Aorta (tissue), 5 donors: ENCODE measurements at regions not wholly inside any gene's neighbourhood (a gene's known extent, or its start where the extent isn't known, plus 50 kb on each side); places are given as distances from the start of the nearest gene placed in this dataset.

Experiments
- ATAC-seq: fragments of 200-7000 bp; cut with Tn5 transposase; one replicate; pipeline ENCODE4 v1.9.1; 2022; ENCODE audit warnings: moderate library complexity; ENCODE audit not compliant: low FRiP score
- DNase-seq, 2 donors: peaks; one replicate each; pipeline ENCODE4 v3.0.0-alpha.2; 2020
- H3K27ac ChIP-seq, 2 donors: one replicate each; pipeline ENCODE4 v1.5.1; 2013; ENCODE audit warnings: low read length in 2 of 2, mild to moderate bottlenecking in 2 of 2, moderate library complexity in 2 of 2, control low read depth in 1 of 2, inconsistent platforms in 1 of 2, low read depth in 1 of 2
- H3K27me3 ChIP-seq, 2 donors: one replicate each; pipeline ENCODE4 v1.6.1; 2013; ENCODE audit warnings: control low read depth in 1 of 2, low read length in 1 of 2, mild to moderate bottlenecking in 1 of 2, moderate library complexity in 1 of 2; ENCODE audit not compliant: insufficient read depth in 2 of 2, control insufficient read depth in 1 of 2
- H3K36me3 ChIP-seq, 2 donors: one replicate each; pipeline ENCODE4 v1.6.1; 2013; ENCODE audit warnings: control low read depth in 1 of 2, low read length in 1 of 2, mild to moderate bottlenecking in 1 of 2; ENCODE audit not compliant: insufficient read depth in 2 of 2, control insufficient read depth in 1 of 2
- H3K4me1 ChIP-seq, 2 donors: one replicate each; pipeline ENCODE4 v1.6.1; 2013; ENCODE audit warnings: low read length in 2 of 2, control low read depth in 1 of 2, mild to moderate bottlenecking in 1 of 2, moderate library complexity in 1 of 2; ENCODE audit not compliant: insufficient read depth in 2 of 2, control insufficient read depth in 1 of 2
- H3K4me3 ChIP-seq, 2 donors: one replicate each; pipeline ENCODE4 v1.5.1; 2013; ENCODE audit warnings: low read length in 2 of 2, control low read depth in 1 of 2, mild to moderate bottlenecking in 1 of 2
- H3K9me3 ChIP-seq: one replicate; pipeline ENCODE4 v1.6.1; 2013; ENCODE audit warnings: mild to moderate bottlenecking, low read length; ENCODE audit not compliant: control insufficient read depth
- WGBS, 2 donors: extraction: QIAGEN DNeasy Blood & Tissue Kit; methylation state at CpG; one replicate each; pipeline ENCODE4 v1.1.7; 2013; 5-methylcytosine and 5-hydroxymethylcytosine counted together
- intact Hi-C, 2 donors: fragments of 100-400 bp; cut with DNase I; formaldehyde crosslinking; loops; one replicate each; pipeline versions ENCODE4 v1.14.2 to v1.15.0; 2022
- donor health status: healthy with polysubstance abuse.
- donor health status: Bipolar disorder and iron deficiency.
- donor health status: DM: no; HTN: no; CAD: no.
- donor health status: DM: no; HTN: no; CAD: no.
- donor health status: DM: yes; HTN: yes; CAD: no.

GRCh38 chr15:39153716-39154115, 427.2 kb upstream of the THBS1 start:
- whole genome bisulfite sequencing, 2 donors: 82 to 90% methylated on average over 2 of the region's 2 CpGs
- ATAC-seq (no peak), DNase-seq (no peak)
- Histone ChIP-seq H3K4me1 (no peaks in the 10 kb centered on the region), H3K27me3 (no peaks in the 10 kb centered on the region), H3K9me3 (no peaks in the 10 kb centered on the region), H3K4me3 (no peak overlapping the region), H3K27ac (no peak overlapping the region), H3K36me3 (no peaks in the 10 kb centered on the region)
- intact Hi-C loops: no loop called here

DNA sequence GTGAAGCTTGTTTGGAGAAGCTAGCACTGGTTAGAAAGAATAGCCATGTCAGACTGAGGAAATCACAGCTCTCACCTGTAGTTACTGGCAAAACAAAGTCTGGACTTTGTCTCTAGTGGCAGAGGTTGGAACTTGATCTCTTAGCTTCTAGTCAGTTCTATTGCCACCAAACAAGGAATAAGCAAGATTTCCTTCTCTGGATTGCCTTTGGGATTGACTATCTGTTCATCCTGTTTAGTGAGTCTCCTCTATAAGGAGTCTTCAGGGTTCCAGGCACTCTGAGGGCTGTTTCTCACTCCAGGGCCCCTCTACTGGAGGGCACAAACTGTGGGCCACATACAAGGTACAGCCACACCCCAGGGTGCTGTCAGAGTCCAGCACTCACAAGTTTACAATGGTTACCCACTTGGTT, 426.6 kb upstream of the THBS1 start:
- DNase-seq: no peak
- no peak overlapping the region for H3K27ac ChIP-seq
- intact Hi-C loops: no loop called here

GRCh38 chr15:39154776-39155175, 426.1 kb upstream of the THBS1 start:
- no peaks in the 10 kb centered on the region for H3K27me3 ChIP-seq
- no peak overlapping the region for H3K4me3 ChIP-seq
- H3K27ac ChIP-seq: no peak overlapping the region
- no peaks in the 10 kb centered on the region for H3K36me3 ChIP-seq
- H3K4me1 ChIP-seq: no peaks in the 10 kb centered on the region
- no peak for DNase-seq
- no peaks in the 10 kb centered on the region for H3K9me3 ChIP-seq
- WGBS, 2 donors: 75 to 83% methylated on average over 4 of the region's 4 CpGs
- intact Hi-C loops: no loop called here
- ATAC-seq: no peak

More for the DNA sequence above, 426.6 kb upstream of the THBS1 start:
- H3K9me3 ChIP-seq: no peaks in the 10 kb centered on the region
- H3K36me3 ChIP-seq: no peaks in the 10 kb centered on the region
- no peaks in the 10 kb centered on the region for H3K27me3 ChIP-seq
- no peak for ATAC-seq
- H3K4me1 ChIP-seq: no peaks in the 10 kb centered on the region
- no peak overlapping the region for H3K4me3 ChIP-seq

DNA sequence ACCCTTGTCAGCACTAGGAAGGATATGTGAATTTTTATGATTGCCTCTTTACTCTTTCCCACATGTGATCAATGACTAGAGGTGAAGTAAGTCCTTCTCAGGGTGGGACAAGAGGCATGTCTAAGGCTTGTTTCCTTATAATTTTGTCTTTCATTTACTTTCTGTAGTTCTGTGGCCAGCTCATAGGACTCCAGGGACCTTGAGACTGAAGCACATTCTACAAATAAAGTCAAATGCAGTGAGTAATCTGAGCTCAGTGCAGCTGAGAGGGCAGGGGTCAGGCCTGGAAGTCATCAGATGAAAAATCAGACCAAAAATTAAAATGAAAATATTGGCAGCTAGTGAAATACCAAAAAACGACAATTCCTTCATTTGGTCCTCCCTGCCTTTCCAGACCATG, 424.7 kb upstream of the THBS1 start:
- no peaks in the 10 kb centered on the region for H3K36me3 ChIP-seq
- 12 to 20% methylated on average over 1 of the region's 1 CpG for WGBS, 2 donors
- H3K27ac ChIP-seq: no peak overlapping the region
- ATAC-seq (peak; percentile 56), DNase-seq (no peak)
- intact Hi-C loops: no loop called here
- no peaks in the 10 kb centered on the region for H3K27me3 ChIP-seq
- H3K4me1 ChIP-seq: no peaks in the 10 kb centered on the region
- no peak overlapping the region for H3K4me3 ChIP-seq
- no peaks in the 10 kb centered on the region for H3K9me3 ChIP-seq

- intact Hi-C loops: no loop called here
- no peak overlapping the region for H3K27ac ChIP-seq
Observed at GRCh38 chr15:39156646-39157250, 424.1 kb upstream of the THBS1 start.

GRCh38 chr15:39157882-39158281, 423.0 kb upstream of the THBS1 start:
- no peak overlapping the region for H3K27ac ChIP-seq
- whole genome bisulfite sequencing, 2 donors: 55 to 76% methylated on average over 1 of the region's 1 CpG

More at GRCh38 chr15:39156646-39157250, 424.1 kb upstream of the THBS1 start:
- ATAC-seq (peak; percentile 74), DNase-seq (no peak)
- Histone ChIP-seq H3K4me3 (no peak overlapping the region), H3K27me3 (no peaks in the 10 kb centered on the region), H3K36me3 (no peaks in the 10 kb centered on the region), H3K4me1 (no peaks in the 10 kb centered on the region), H3K9me3 (no peaks in the 10 kb centered on the region)
- 49 to 58% methylated on average over 2 of the region's 2 CpGs for WGBS, 2 donors

DNA sequence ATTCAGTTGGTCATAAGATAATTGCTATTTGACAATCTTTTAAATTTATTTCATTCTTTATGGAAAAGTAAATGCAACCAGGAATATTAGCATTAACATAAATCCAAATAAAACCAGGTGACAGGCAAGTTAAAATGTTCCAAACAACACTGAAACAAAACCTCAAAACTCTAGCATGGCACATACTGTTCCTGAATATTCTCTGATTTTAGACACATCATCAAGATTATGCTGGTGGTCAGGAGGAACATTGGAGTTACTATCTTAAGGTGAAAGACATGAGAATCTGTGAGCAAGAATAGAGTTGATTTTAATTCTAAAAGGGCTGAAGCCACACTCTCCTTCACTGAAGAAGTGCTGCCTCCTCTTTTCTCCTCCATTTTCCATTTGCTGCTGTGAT, 421.0 kb upstream of the THBS1 start:
- Histone ChIP-seq H3K4me3 (no peak overlapping the region), H3K36me3 (no peaks in the 10 kb centered on the region), H3K9me3 (no peaks in the 10 kb centered on the region), H3K4me1 (peaks cover 0 to 2% of the 10 kb centered on the region in 2 donors), H3K27me3 (no peaks in the 10 kb centered on the region), H3K27ac (no peak overlapping the region)
- intact Hi-C loops: no loop called here
- ATAC-seq (no peak), DNase-seq (no peak)

More at GRCh38 chr15:39157882-39158281, 423.0 kb upstream of the THBS1 start:
- Histone ChIP-seq H3K36me3 (no peaks in the 10 kb centered on the region), H3K27me3 (no peaks in the 10 kb centered on the region), H3K9me3 (no peaks in the 10 kb centered on the region), H3K4me3 (no peak overlapping the region), H3K4me1 (no peaks in the 10 kb centered on the region)
- no peak for DNase-seq
- intact Hi-C loops: no loop called here
- no peak for ATAC-seq

DNA sequence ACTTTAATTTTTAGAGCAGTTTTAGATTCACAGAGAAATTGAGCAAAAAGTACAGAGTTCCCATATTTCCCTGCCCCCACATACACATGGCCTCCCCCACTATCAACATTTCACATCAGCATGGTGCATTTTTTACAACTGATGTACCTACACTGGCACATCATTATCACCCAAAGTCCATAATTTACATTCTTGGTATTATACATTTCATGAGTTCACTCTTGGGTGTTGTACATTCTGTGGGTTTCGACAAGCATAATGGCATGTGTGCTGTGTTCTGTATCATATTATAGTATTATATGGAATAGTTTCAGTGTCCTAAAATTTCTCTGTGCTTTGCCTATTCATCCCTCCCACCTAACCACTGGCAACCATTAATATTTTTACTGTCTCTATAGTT, 419.8 kb upstream of the THBS1 start:
- H3K4me1 ChIP-seq: peaks cover 0 to 2% of the 10 kb centered on the region in 2 donors
- no peaks in the 10 kb centered on the region for H3K36me3 ChIP-seq
- no peak for ATAC-seq
- intact Hi-C loops: no loop called here
- H3K9me3 ChIP-seq: no peaks in the 10 kb centered on the region
- no peak for DNase-seq
- WGBS, 2 donors: 96 to 97% methylated on average over 1 of the region's 1 CpG
- no peaks in the 10 kb centered on the region for H3K27me3 ChIP-seq
- no peak overlapping the region for H3K27ac ChIP-seq
- no peak overlapping the region for H3K4me3 ChIP-seq

DNA sequence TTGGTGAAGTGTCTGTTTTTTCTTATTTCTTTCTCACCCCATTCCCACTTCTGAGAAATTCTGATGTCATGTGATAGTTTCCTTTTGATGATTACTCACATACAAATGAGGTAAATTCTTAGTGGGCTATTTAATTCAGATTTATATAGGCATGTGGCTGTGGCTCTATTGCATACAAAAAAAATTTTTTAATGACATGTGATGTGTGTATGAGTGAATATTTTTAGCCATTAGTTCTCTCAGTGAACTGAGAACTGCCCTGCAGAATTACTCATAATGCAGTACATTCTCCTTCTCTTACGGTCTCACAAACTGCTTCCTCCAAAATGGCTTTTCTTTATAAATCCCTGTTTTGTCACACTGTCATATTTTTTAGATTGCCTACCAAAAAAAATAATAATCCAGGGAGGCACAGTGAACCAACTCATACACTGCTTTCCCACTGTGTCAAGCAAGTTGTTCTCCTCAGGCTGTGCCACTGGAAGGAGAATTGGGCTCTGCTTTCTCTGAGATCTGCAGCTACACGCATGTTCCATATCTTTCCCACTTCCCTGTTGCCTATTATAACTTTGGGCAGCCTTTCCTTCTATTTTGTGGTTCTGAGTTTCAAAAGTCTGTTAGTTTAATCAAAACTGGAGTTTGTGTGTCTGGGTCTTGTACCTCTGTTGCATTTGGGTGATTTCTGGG, 415.7 kb upstream of the THBS1 start:
- Histone ChIP-seq H3K36me3 (no peaks in the 10 kb centered on the region), H3K27ac (no peak overlapping the region), H3K9me3 (no peaks in the 10 kb centered on the region), H3K4me3 (no peak overlapping the region), H3K4me1 (peaks cover 0 to 2% of the 10 kb centered on the region in 2 donors), H3K27me3 (no peaks in the 10 kb centered on the region)
- WGBS, 2 donors: 8 to 10% methylated on average over 2 of the region's 2 CpGs
- ATAC-seq (no peak), DNase-seq (no peak)
- intact Hi-C loops: loop anchor here in 1 of 2 donors (5.0 kb wide), 1 partner anchor 417 kb away; the partner anchor contains the start of gene THBS1
